Neural cell (in vitro differentiated cells): ENCODE measurements at regions not wholly inside any gene's neighbourhood (a gene's known extent, or its start where the extent isn't known, plus 50 kb on each side); places are given as distances from the start of the nearest gene placed in this dataset.

ENCODE experiments used
- EP300 ChIP-seq: fragments of 450-650 bp; conservative IDR thresholded peaks from 2 replicates; pipeline ENCODE4 v1.6.1; 2014; ENCODE audit warnings: antibody characterized with exemption, mild to moderate bottlenecking, moderate library complexity; ENCODE audit not compliant: poor library complexity, severe bottlenecking
- MXI1 ChIP-seq: fragments of 450-650 bp; conservative IDR thresholded peaks from 2 replicates; pipeline ENCODE4 v1.6.1; 2014; ENCODE audit warnings: antibody characterized with exemption, mild to moderate bottlenecking; ENCODE audit not compliant: poor library complexity, severe bottlenecking
- POLR2AphosphoS5 ChIP-seq: IDR thresholded peaks from 2 replicates; pipeline ENCODE4 v1.6.1; 2012
- RAD21 ChIP-seq: fragments of 450-650 bp; conservative IDR thresholded peaks from 2 replicates; pipeline ENCODE4 v1.6.1; 2014; ENCODE audit warnings: antibody characterized with exemption, mild to moderate bottlenecking, moderate library complexity
- REST ChIP-seq: IDR thresholded peaks from 2 replicates; pipeline ENCODE4 v1.6.1; 2012; ENCODE audit warnings: borderline replicate concordance
- SMC3 ChIP-seq: fragments of 450-650 bp; conservative IDR thresholded peaks from 2 replicates; pipeline ENCODE4 v1.6.1; 2014; ENCODE audit warnings: antibody characterized with exemption, mild to moderate bottlenecking, moderate library complexity; ENCODE audit not compliant: poor library complexity
- TF ChIP-seq, protein P1 (sequence below): fragments of 450-650 bp; IDR thresholded peaks from 2 replicates; pipeline ENCODE4 v1.5.1; 2014; ENCODE audit warnings: antibody characterized with exemption, mild to moderate bottlenecking, moderate library complexity; ENCODE audit not compliant: poor library complexity, severe bottlenecking

DNA sequence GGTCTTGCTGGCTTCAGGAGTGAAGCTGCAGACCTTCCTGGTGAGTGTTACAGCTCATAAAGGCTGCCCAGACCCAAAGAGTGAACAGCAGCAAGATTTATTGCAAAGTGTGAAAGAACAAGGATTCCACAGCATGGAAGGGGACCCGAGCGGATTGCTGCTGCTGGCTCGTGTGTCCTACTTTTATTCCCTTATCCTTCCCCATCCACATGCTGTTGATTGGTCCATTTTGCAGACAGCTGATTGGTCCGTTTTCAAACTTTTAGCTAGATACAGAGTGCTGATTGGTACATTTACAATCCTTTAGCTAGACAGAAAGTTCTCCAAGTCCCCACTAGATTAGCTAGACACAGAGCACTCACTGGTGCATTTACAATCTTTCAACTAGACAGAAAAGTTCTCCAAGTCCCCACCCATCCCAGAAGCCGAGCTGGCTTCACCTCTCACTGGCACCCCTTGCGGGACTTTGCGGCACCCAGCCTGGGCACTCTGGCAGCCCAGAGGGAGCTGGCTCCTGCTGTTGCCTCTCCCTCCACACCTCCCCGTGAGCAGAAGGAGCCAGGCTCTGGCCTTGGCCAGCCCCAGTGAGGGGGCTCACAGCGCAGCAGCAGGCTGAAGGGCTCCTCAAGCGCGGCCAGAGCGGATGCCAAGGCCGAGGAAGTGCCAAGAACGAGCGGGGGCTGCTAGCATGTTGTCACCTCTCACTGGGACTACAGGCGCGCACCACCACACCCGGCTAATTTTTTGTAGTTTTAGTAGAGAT lies 369.6 kb upstream of the POT1 start:
- TF ChIP-seq, protein P1, sequence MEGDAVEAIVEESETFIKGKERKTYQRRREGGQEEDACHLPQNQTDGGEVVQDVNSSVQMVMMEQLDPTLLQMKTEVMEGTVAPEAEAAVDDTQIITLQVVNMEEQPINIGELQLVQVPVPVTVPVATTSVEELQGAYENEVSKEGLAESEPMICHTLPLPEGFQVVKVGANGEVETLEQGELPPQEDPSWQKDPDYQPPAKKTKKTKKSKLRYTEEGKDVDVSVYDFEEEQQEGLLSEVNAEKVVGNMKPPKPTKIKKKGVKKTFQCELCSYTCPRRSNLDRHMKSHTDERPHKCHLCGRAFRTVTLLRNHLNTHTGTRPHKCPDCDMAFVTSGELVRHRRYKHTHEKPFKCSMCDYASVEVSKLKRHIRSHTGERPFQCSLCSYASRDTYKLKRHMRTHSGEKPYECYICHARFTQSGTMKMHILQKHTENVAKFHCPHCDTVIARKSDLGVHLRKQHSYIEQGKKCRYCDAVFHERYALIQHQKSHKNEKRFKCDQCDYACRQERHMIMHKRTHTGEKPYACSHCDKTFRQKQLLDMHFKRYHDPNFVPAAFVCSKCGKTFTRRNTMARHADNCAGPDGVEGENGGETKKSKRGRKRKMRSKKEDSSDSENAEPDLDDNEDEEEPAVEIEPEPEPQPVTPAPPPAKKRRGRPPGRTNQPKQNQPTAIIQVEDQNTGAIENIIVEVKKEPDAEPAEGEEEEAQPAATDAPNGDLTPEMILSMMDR: no peak
- TF ChIP-seq SMC3 (no peak), POLR2AphosphoS5 (no peak), RAD21 (no peak), EP300 (no peak), REST (no peak), MXI1 (no peak)
